ENCODE measurements at regions not wholly inside any gene's neighbourhood (a gene's known extent, or its start where the extent isn't known, plus 50 kb on each side); places are given as distances from the start of the nearest gene placed in this dataset.

GRCh38 chr2:216320852-216321251 lies 51.4 kb downstream of the MARCHF4 start:
- DNase-seq (no peak), ATAC-seq (no peak)
- Mint-ChIP-seq H3K9me3 (no peaks in the 10 kb centered on the region), H3K27ac (no peak overlapping the region), H3K27me3 (no peaks in the 10 kb centered on the region), H3K4me3 (no peak overlapping the region), H3K36me3 (ENCODE audit: low read depth) (no peaks in the 10 kb centered on the region), H3K4me1 (peaks cover 1% of the 10 kb centered on the region)

- Mint-ChIP-seq H3K4me3 (no peak overlapping the region), H3K27ac (no peak overlapping the region), H3K9me3 (no peaks in the 10 kb centered on the region), H3K4me1 (peaks cover 2% of the 10 kb centered on the region), H3K27me3 (no peaks in the 10 kb centered on the region), H3K36me3 (ENCODE audit: low read depth) (no peaks in the 10 kb centered on the region)
- ATAC-seq (no peak), DNase-seq (no peak)
Measured at GRCh38 chr2:216319771-216320170, 52.5 kb downstream of the MARCHF4 start.

- no peak overlapping the region for H3K4me3 Mint-ChIP-seq
- no peaks in the 10 kb centered on the region for H3K27me3 Mint-ChIP-seq
- H3K27ac Mint-ChIP-seq, result no peak overlapping the region
- H3K9me3 Mint-ChIP-seq, result no peaks in the 10 kb centered on the region
- H3K4me1 Mint-ChIP-seq, result peaks cover 2% of the 10 kb centered on the region
- DNase-seq (no peak), ATAC-seq (no peak)
- H3K36me3 Mint-ChIP-seq (ENCODE audit: low read depth), result no peaks in the 10 kb centered on the region
Measured at GRCh38 chr2:216318521-216318874, 53.8 kb downstream of the MARCHF4 start.

GRCh38 chr2:216317831-216318520 lies 54.3 kb downstream of the MARCHF4 start:
- no peaks in the 10 kb centered on the region for H3K27me3 Mint-ChIP-seq
- peaks cover 2% of the 10 kb centered on the region for H3K4me1 Mint-ChIP-seq
- H3K36me3 Mint-ChIP-seq (ENCODE audit: low read depth), result no peaks in the 10 kb centered on the region
- ATAC-seq, result no peak
- no peaks in the 10 kb centered on the region for H3K9me3 Mint-ChIP-seq
- H3K27ac Mint-ChIP-seq, result no peak overlapping the region
- no peak for DNase-seq
- no peak overlapping the region for H3K4me3 Mint-ChIP-seq

GRCh38 chr2:216316743-216317142 lies 55.5 kb downstream of the MARCHF4 start:
- no peak for ATAC-seq
- DNase-seq, result no peak
- peaks cover 2% of the 10 kb centered on the region for H3K4me1 Mint-ChIP-seq
- H3K36me3 Mint-ChIP-seq (ENCODE audit: low read depth), result no peaks in the 10 kb centered on the region
- H3K4me3 Mint-ChIP-seq, result no peak overlapping the region
- no peaks in the 10 kb centered on the region for H3K27me3 Mint-ChIP-seq
- no peaks in the 10 kb centered on the region for H3K9me3 Mint-ChIP-seq
- H3K27ac Mint-ChIP-seq, result no peak overlapping the region

- H3K27me3 Mint-ChIP-seq, result no peaks in the 10 kb centered on the region
- no peak overlapping the region for H3K4me3 Mint-ChIP-seq
- H3K4me1 Mint-ChIP-seq, result peaks cover 2% of the 10 kb centered on the region
- no peak overlapping the region for H3K27ac Mint-ChIP-seq
- ATAC-seq (peak; percentile 36), DNase-seq (no peak)
- no peaks in the 10 kb centered on the region for H3K36me3 Mint-ChIP-seq (ENCODE audit: low read depth)
- H3K9me3 Mint-ChIP-seq, result no peaks in the 10 kb centered on the region
Measured at GRCh38 chr2:216315802-216316603, 56.3 kb downstream of the MARCHF4 start.

GRCh38 chr2:216312441-216312840 lies 59.8 kb downstream of the MARCHF4 start:
- H3K9me3 Mint-ChIP-seq, result no peaks in the 10 kb centered on the region
- ATAC-seq, result no peak
- H3K4me3 Mint-ChIP-seq, result no peak overlapping the region
- no peaks in the 10 kb centered on the region for H3K36me3 Mint-ChIP-seq (ENCODE audit: low read depth)
- H3K27me3 Mint-ChIP-seq, result no peaks in the 10 kb centered on the region
- H3K27ac Mint-ChIP-seq, result no peak overlapping the region
- DNase-seq, result no peak
- peaks cover 2% of the 10 kb centered on the region for H3K4me1 Mint-ChIP-seq

GRCh38 chr2:216308576-216308975 lies 63.7 kb downstream of the MARCHF4 start:
- Mint-ChIP-seq H3K4me3 (no peak overlapping the region), H3K27me3 (no peaks in the 10 kb centered on the region), H3K4me1 (no peaks in the 10 kb centered on the region), H3K36me3 (ENCODE audit: low read depth) (no peaks in the 10 kb centered on the region), H3K27ac (no peak overlapping the region), H3K9me3 (no peaks in the 10 kb centered on the region)
- ATAC-seq, result no peak
- no peak for DNase-seq

- H3K36me3 Mint-ChIP-seq (ENCODE audit: low read depth), result no peaks in the 10 kb centered on the region
- H3K27me3 Mint-ChIP-seq, result no peaks in the 10 kb centered on the region
- H3K27ac Mint-ChIP-seq, result no peak overlapping the region
- H3K4me1 Mint-ChIP-seq, result no peaks in the 10 kb centered on the region
- no peaks in the 10 kb centered on the region for H3K9me3 Mint-ChIP-seq
- DNase-seq (no peak), ATAC-seq (no peak)
- no peak overlapping the region for H3K4me3 Mint-ChIP-seq
Measured at GRCh38 chr2:216307496-216307895, 64.8 kb downstream of the MARCHF4 start.

GRCh38 chr2:216306868-216307267 lies 65.4 kb downstream of the MARCHF4 start:
- no peak for ATAC-seq
- no peak overlapping the region for H3K27ac Mint-ChIP-seq
- no peaks in the 10 kb centered on the region for H3K27me3 Mint-ChIP-seq
- H3K36me3 Mint-ChIP-seq (ENCODE audit: low read depth), result no peaks in the 10 kb centered on the region
- no peak overlapping the region for H3K4me3 Mint-ChIP-seq
- no peak for DNase-seq
- H3K9me3 Mint-ChIP-seq, result no peaks in the 10 kb centered on the region
- H3K4me1 Mint-ChIP-seq, result no peaks in the 10 kb centered on the region

GRCh38 chr2:216305574-216305973 lies 66.7 kb downstream of the MARCHF4 start:
- Mint-ChIP-seq H3K27me3 (no peaks in the 10 kb centered on the region), H3K4me3 (no peak overlapping the region), H3K27ac (no peak overlapping the region), H3K9me3 (no peaks in the 10 kb centered on the region), H3K4me1 (no peaks in the 10 kb centered on the region), H3K36me3 (ENCODE audit: low read depth) (no peaks in the 10 kb centered on the region)
- ATAC-seq, result no peak
- no peak for DNase-seq

- DNase-seq (no peak), ATAC-seq (no peak)
- H3K4me3 Mint-ChIP-seq, result no peak overlapping the region
- no peaks in the 10 kb centered on the region for H3K27me3 Mint-ChIP-seq
- no peaks in the 10 kb centered on the region for H3K4me1 Mint-ChIP-seq
- no peak overlapping the region for H3K27ac Mint-ChIP-seq
- H3K9me3 Mint-ChIP-seq, result no peaks in the 10 kb centered on the region
- no peaks in the 10 kb centered on the region for H3K36me3 Mint-ChIP-seq (ENCODE audit: low read depth)
Measured at GRCh38 chr2:216302981-216303676, 69.2 kb downstream of the MARCHF4 start.

- Mint-ChIP-seq H3K4me3 (no peak overlapping the region), H3K4me1 (peaks cover 2% of the 10 kb centered on the region), H3K27me3 (no peaks in the 10 kb centered on the region), H3K27ac (no peak overlapping the region), H3K9me3 (no peaks in the 10 kb centered on the region), H3K36me3 (ENCODE audit: low read depth) (no peaks in the 10 kb centered on the region)
- ATAC-seq, result no peak
- DNase-seq, result no peak
Measured at GRCh38 chr2:216300906-216301305, 71.4 kb downstream of the MARCHF4 start.

GRCh38 chr2:216299588-216299987 lies 72.7 kb downstream of the MARCHF4 start:
- no peak for DNase-seq
- Mint-ChIP-seq H3K27me3 (no peaks in the 10 kb centered on the region), H3K4me1 (peaks cover 2% of the 10 kb centered on the region), H3K4me3 (no peak overlapping the region), H3K9me3 (no peaks in the 10 kb centered on the region), H3K27ac (no peak overlapping the region), H3K36me3 (ENCODE audit: low read depth) (no peaks in the 10 kb centered on the region)
- ATAC-seq, result no peak

Measured in activated naive CD8-positive, alpha-beta T cell treated with anti-CD3 and anti-CD28 coated beads, Interleukin-2, amount 50 U/mL, for 24 hours (primary cell).